Breast epithelium (tissue), 3 donors: ENCODE measurements at regions not wholly inside any gene's neighbourhood (a gene's known extent, or its start where the extent isn't known, plus 50 kb on each side); places are given as distances from the start of the nearest gene placed in this dataset.

Source experiments
- CTCF ChIP-seq, 3 donors: fragments of 450-650 bp; IDR thresholded peaks; one replicate each; pipeline ENCODE4 v1.5.1; 2016 to 2017; ENCODE audit warnings: antibody characterized with exemption in 3 of 3, mild to moderate bottlenecking in 3 of 3, moderate library complexity in 3 of 3
- POLR2AphosphoS5 ChIP-seq, 3 donors: sonication (generic); formaldehyde crosslinking; IDR thresholded peaks; one replicate each; pipeline ENCODE4 v1.6.1; 2017; ENCODE audit warnings: antibody characterized with exemption in 3 of 3

- no peak for TF ChIP-seq CTCF (IDR thresholded peaks at IDR 0.05)
- TF ChIP-seq POLR2AphosphoS5 (IDR thresholded peaks at IDR 0.05) = no peak
These were observed 193.9 kb downstream of the OTOR start for GRCh38 chr20:16942051-16942450.
